ENCODE measurements at regions not wholly inside any gene's neighbourhood (a gene's known extent, or its start where the extent isn't known, plus 50 kb on each side); places are given as distances from the start of the nearest gene placed in this dataset.

DNA sequence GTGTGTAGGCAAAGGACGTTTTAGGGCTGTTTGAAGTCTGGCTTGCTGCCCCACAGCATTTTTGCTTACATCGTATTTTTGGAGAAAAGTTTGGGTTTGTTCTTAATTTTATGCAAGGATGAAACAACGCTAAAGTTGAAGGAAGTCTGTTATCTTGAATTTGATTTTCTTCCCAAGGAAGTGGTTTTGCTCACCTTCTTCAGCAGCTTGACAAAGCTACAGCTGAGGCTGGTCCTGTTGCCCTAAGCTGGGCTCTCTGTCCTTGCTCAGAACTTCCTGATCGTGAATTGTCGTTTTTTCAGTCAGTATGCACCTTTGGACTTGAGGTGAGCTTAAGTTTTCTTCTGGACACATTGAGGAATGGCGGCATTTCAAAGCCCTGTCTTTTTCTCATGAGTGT lies 62.1 kb upstream of the GSX1 start:
- DNase-seq = no peak
- H3K9me3 Mint-ChIP-seq = no peaks in the 10 kb centered on the region
- no peak overlapping the region for H3K27ac Mint-ChIP-seq

More for the DNA sequence above, 62.1 kb upstream of the GSX1 start:
- H3K4me1 ChIP-seq (ENCODE audit: control insufficient read depth, insufficient read depth, low read length) = no peaks in the 10 kb centered on the region
- TF ChIP-seq, protein P1, sequence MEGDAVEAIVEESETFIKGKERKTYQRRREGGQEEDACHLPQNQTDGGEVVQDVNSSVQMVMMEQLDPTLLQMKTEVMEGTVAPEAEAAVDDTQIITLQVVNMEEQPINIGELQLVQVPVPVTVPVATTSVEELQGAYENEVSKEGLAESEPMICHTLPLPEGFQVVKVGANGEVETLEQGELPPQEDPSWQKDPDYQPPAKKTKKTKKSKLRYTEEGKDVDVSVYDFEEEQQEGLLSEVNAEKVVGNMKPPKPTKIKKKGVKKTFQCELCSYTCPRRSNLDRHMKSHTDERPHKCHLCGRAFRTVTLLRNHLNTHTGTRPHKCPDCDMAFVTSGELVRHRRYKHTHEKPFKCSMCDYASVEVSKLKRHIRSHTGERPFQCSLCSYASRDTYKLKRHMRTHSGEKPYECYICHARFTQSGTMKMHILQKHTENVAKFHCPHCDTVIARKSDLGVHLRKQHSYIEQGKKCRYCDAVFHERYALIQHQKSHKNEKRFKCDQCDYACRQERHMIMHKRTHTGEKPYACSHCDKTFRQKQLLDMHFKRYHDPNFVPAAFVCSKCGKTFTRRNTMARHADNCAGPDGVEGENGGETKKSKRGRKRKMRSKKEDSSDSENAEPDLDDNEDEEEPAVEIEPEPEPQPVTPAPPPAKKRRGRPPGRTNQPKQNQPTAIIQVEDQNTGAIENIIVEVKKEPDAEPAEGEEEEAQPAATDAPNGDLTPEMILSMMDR (conservative IDR thresholded peaks at IDR 0.05) = no peak
- no peak overlapping the region for H3K9ac ChIP-seq (ENCODE audit: extremely low read depth, low read length, poor library complexity, severe bottlenecking)
- H3K9me3 ChIP-seq (ENCODE audit: control insufficient read depth, low read length) = no peaks in the 10 kb centered on the region
- peaks cover 6% of the 10 kb centered on the region for H3K4me1 Mint-ChIP-seq
- no peaks in the 10 kb centered on the region for H3K27me3 ChIP-seq (ENCODE audit: control insufficient read depth, insufficient read depth, low read length, poor library complexity, severe bottlenecking)
- no peak overlapping the region for H3K27ac ChIP-seq (ENCODE audit: low read depth, low read length)
- no peaks in the 10 kb centered on the region for H3K36me3 Mint-ChIP-seq (ENCODE audit: low read depth)
- no peaks in the 10 kb centered on the region for H3K36me3 ChIP-seq (ENCODE audit: control insufficient read depth, insufficient read depth, low read length)
- 80 to 92% methylated on average over 5 to 6 of the region's 6 CpGs for WGBS, 2 experiments (ENCODE audit: insufficient coverage in 1 of 2, insufficient read length in 1 of 2)
- H3K27me3 Mint-ChIP-seq (ENCODE audit: insufficient read depth) = peaks cover 2% of the 10 kb centered on the region
- no peak overlapping the region for H3K4me3 Mint-ChIP-seq
- H3K4me3 ChIP-seq (ENCODE audit: low read length) = no peak overlapping the region
